ENCODE measurements at regions not wholly inside any gene's neighbourhood (a gene's known extent, or its start where the extent isn't known, plus 50 kb on each side); places are given as distances from the start of the nearest gene placed in this dataset.

GRCh38 chr15:96408591-96409183 lies 78.2 kb downstream of the NR2F2 start:
- no peak overlapping the region for H3K27ac ChIP-seq (ENCODE audit: low read length)
- no peaks in the 10 kb centered on the region for H3K9me3 ChIP-seq (ENCODE audit: control insufficient read depth, low read depth, low read length)
- no peaks in the 10 kb centered on the region for H3K36me3 ChIP-seq (ENCODE audit: control insufficient read depth, low read depth, low read length)
- H3K4me1 ChIP-seq (ENCODE audit: control insufficient read depth, low read depth, low read length) = peaks cover 3% of the 10 kb centered on the region
- H3K9ac ChIP-seq (ENCODE audit: low read length) = no peak overlapping the region
- H3K4me3 ChIP-seq (ENCODE audit: low read length) = no peak overlapping the region
- peaks cover 99% of the 10 kb centered on the region for H3K27me3 ChIP-seq (ENCODE audit: control insufficient read depth, insufficient read depth, low read length)

- H3K36me3 ChIP-seq (ENCODE audit: control insufficient read depth, low read depth, low read length) = no peaks in the 10 kb centered on the region
- peaks cover 3% of the 10 kb centered on the region for H3K4me1 ChIP-seq (ENCODE audit: control insufficient read depth, low read depth, low read length)
- peaks cover 100% of the 10 kb centered on the region for H3K27me3 ChIP-seq (ENCODE audit: control insufficient read depth, insufficient read depth, low read length)
- H3K9ac ChIP-seq (ENCODE audit: low read length) = no peak overlapping the region
- H3K27ac ChIP-seq (ENCODE audit: low read length) = no peak overlapping the region
- H3K9me3 ChIP-seq (ENCODE audit: control insufficient read depth, low read depth, low read length) = no peaks in the 10 kb centered on the region
- peak overlapping the region; percentile 29 for H3K4me3 ChIP-seq (ENCODE audit: low read length)
Observed at GRCh38 chr15:96409215-96410138, 79.0 kb downstream of the NR2F2 start.

- H3K9me3 ChIP-seq (ENCODE audit: control insufficient read depth, low read depth, low read length) = no peaks in the 10 kb centered on the region
- H3K4me3 ChIP-seq (ENCODE audit: low read length) = no peak overlapping the region
- no peak overlapping the region for H3K9ac ChIP-seq (ENCODE audit: low read length)
- no peak overlapping the region for H3K27ac ChIP-seq (ENCODE audit: low read length)
- peaks cover 3% of the 10 kb centered on the region for H3K4me1 ChIP-seq (ENCODE audit: control insufficient read depth, low read depth, low read length)
- H3K36me3 ChIP-seq (ENCODE audit: control insufficient read depth, low read depth, low read length) = no peaks in the 10 kb centered on the region
- peaks cover 100% of the 10 kb centered on the region for H3K27me3 ChIP-seq (ENCODE audit: control insufficient read depth, insufficient read depth, low read length)
Observed at GRCh38 chr15:96410175-96411055, 79.9 kb downstream of the NR2F2 start.

- H3K27ac ChIP-seq (ENCODE audit: low read length) = no peak overlapping the region
- H3K36me3 ChIP-seq (ENCODE audit: control insufficient read depth, low read depth, low read length) = no peaks in the 10 kb centered on the region
- no peaks in the 10 kb centered on the region for H3K9me3 ChIP-seq (ENCODE audit: control insufficient read depth, low read depth, low read length)
- H3K27me3 ChIP-seq (ENCODE audit: control insufficient read depth, insufficient read depth, low read length) = peaks cover 100% of the 10 kb centered on the region
- H3K4me3 ChIP-seq (ENCODE audit: low read length) = no peak overlapping the region
- peaks cover 3% of the 10 kb centered on the region for H3K4me1 ChIP-seq (ENCODE audit: control insufficient read depth, low read depth, low read length)
- no peak overlapping the region for H3K9ac ChIP-seq (ENCODE audit: low read length)
Observed at GRCh38 chr15:96411056-96412031, 80.8 kb downstream of the NR2F2 start.

- no peak overlapping the region for H3K4me3 ChIP-seq (ENCODE audit: low read length)
- H3K9ac ChIP-seq (ENCODE audit: low read length) = no peak overlapping the region
- no peaks in the 10 kb centered on the region for H3K9me3 ChIP-seq (ENCODE audit: control insufficient read depth, low read depth, low read length)
- H3K4me1 ChIP-seq (ENCODE audit: control insufficient read depth, low read depth, low read length) = peaks cover 4% of the 10 kb centered on the region
- H3K27me3 ChIP-seq (ENCODE audit: control insufficient read depth, insufficient read depth, low read length) = peaks cover 100% of the 10 kb centered on the region
- H3K27ac ChIP-seq (ENCODE audit: low read length) = no peak overlapping the region
- no peaks in the 10 kb centered on the region for H3K36me3 ChIP-seq (ENCODE audit: control insufficient read depth, low read depth, low read length)
Observed at GRCh38 chr15:96412045-96412905, 81.8 kb downstream of the NR2F2 start.

GRCh38 chr15:96412906-96413231 lies 82.4 kb downstream of the NR2F2 start:
- Histone ChIP-seq H3K9ac (ENCODE audit: low read length) (no peak overlapping the region), H3K4me1 (ENCODE audit: control insufficient read depth, low read depth, low read length) (peaks cover 6% of the 10 kb centered on the region), H3K27ac (ENCODE audit: low read length) (no peak overlapping the region), H3K36me3 (ENCODE audit: control insufficient read depth, low read depth, low read length) (no peaks in the 10 kb centered on the region), H3K27me3 (ENCODE audit: control insufficient read depth, insufficient read depth, low read length) (peaks cover 100% of the 10 kb centered on the region), H3K9me3 (ENCODE audit: control insufficient read depth, low read depth, low read length) (no peaks in the 10 kb centered on the region), H3K4me3 (ENCODE audit: low read length) (no peak overlapping the region)

- Histone ChIP-seq H3K27ac (ENCODE audit: low read length) (no peak overlapping the region), H3K36me3 (ENCODE audit: control insufficient read depth, low read depth, low read length) (no peaks in the 10 kb centered on the region), H3K27me3 (ENCODE audit: control insufficient read depth, insufficient read depth, low read length) (peaks cover 100% of the 10 kb centered on the region), H3K9ac (ENCODE audit: low read length) (no peak overlapping the region), H3K9me3 (ENCODE audit: control insufficient read depth, low read depth, low read length) (no peaks in the 10 kb centered on the region), H3K4me3 (ENCODE audit: low read length) (no peak overlapping the region), H3K4me1 (ENCODE audit: control insufficient read depth, low read depth, low read length) (peaks cover 6% of the 10 kb centered on the region)
Observed at GRCh38 chr15:96413657-96414056, 83.2 kb downstream of the NR2F2 start.

GRCh38 chr15:96414875-96415274 lies 84.4 kb downstream of the NR2F2 start:
- peaks cover 100% of the 10 kb centered on the region for H3K27me3 ChIP-seq (ENCODE audit: control insufficient read depth, insufficient read depth, low read length)
- no peak overlapping the region for H3K9ac ChIP-seq (ENCODE audit: low read length)
- peaks cover 6% of the 10 kb centered on the region for H3K4me1 ChIP-seq (ENCODE audit: control insufficient read depth, low read depth, low read length)
- H3K36me3 ChIP-seq (ENCODE audit: control insufficient read depth, low read depth, low read length) = no peaks in the 10 kb centered on the region
- H3K9me3 ChIP-seq (ENCODE audit: control insufficient read depth, low read depth, low read length) = no peaks in the 10 kb centered on the region
- no peak overlapping the region for H3K4me3 ChIP-seq (ENCODE audit: low read length)
- H3K27ac ChIP-seq (ENCODE audit: low read length) = no peak overlapping the region

GRCh38 chr15:96415513-96416217 lies 85.2 kb downstream of the NR2F2 start:
- Histone ChIP-seq H3K9me3 (ENCODE audit: control insufficient read depth, low read depth, low read length) (no peaks in the 10 kb centered on the region), H3K36me3 (ENCODE audit: control insufficient read depth, low read depth, low read length) (no peaks in the 10 kb centered on the region), H3K27me3 (ENCODE audit: control insufficient read depth, insufficient read depth, low read length) (peaks cover 100% of the 10 kb centered on the region), H3K9ac (ENCODE audit: low read length) (no peak overlapping the region), H3K4me3 (ENCODE audit: low read length) (no peak overlapping the region), H3K4me1 (ENCODE audit: control insufficient read depth, low read depth, low read length) (peaks cover 4% of the 10 kb centered on the region), H3K27ac (ENCODE audit: low read length) (no peak overlapping the region)

All from iPS-18a (cell line).